Kidney (tissue), 13 donors: ENCODE measurements at regions not wholly inside any gene's neighbourhood (a gene's known extent, or its start where the extent isn't known, plus 50 kb on each side); places are given as distances from the start of the nearest gene placed in this dataset.

Experiments
- DNase-seq, 5 donors: peaks; one replicate each; pipeline ENCODE4 v3.0.0-alpha.2; 2013 to 2020
- FAIRE-seq: peaks from 2 replicates; lab custom pipeline; 2012; peaks lifted over from hg19 to GRCh38; lab: Jason Lieb, UNC
- H3K27ac ChIP-seq, 2 donors: one replicate each; pipeline ENCODE4 v1.7.0; 2013; ENCODE audit warnings: low read depth in 2 of 2, low read length in 2 of 2, inconsistent platforms in 1 of 2
- H3K27me3 ChIP-seq: one replicate; pipeline ENCODE4 v1.7.1; 2013; ENCODE audit warnings: low read length, inconsistent platforms; ENCODE audit not compliant: control insufficient read depth, insufficient read depth
- H3K36me3 ChIP-seq, 3 donors: one replicate each; pipeline versions ENCODE4 v1.7.0 to v1.7.1; 2013; ENCODE audit warnings: low read length in 3 of 3, control low read depth in 1 of 3, inconsistent platforms in 1 of 3; ENCODE audit not compliant: insufficient read depth in 3 of 3, control insufficient read depth in 2 of 3
- H3K4me1 ChIP-seq, 3 donors: one replicate each; pipeline versions ENCODE4 v1.7.0 to v1.7.1; 2013; ENCODE audit warnings: low read length in 3 of 3, inconsistent platforms in 1 of 3, low read depth in 1 of 3; ENCODE audit not compliant: control insufficient read depth in 2 of 3, insufficient read depth in 2 of 3
- H3K4me3 ChIP-seq, 3 donors: one replicate each; pipeline versions ENCODE4 v1.7.0 to v1.8.1; 2013; ENCODE audit warnings: low read length in 3 of 3, control low read depth in 1 of 3, inconsistent platforms in 1 of 3
- H3K9ac ChIP-seq, 3 donors: one replicate each; pipeline versions ENCODE4 v1.7.0 to v1.7.1; 2013; ENCODE audit warnings: low read length in 3 of 3, control low read depth in 1 of 3, inconsistent platforms in 1 of 3
- H3K9me3 ChIP-seq, 3 donors: one replicate each; pipeline versions ENCODE4 v1.7.0 to v1.7.1; 2013; ENCODE audit warnings: low read length in 3 of 3, control low read depth in 1 of 3, inconsistent platforms in 1 of 3; ENCODE audit not compliant: control insufficient read depth in 2 of 3, insufficient read depth in 1 of 3
- CTCF ChIP-seq: IDR thresholded peaks from 3 replicates; pipeline ENCODE4 v1.5.1; 2012; ENCODE audit warnings: mild to moderate bottlenecking, moderate library complexity, borderline replicate concordance; ENCODE audit not compliant: insufficient read depth; ENCODE audit errors: extremely low read depth
- intact Hi-C: fragments of 100-400 bp; cut with DNase I; formaldehyde crosslinking; loops from one replicate; pipeline ENCODE4 v1.11.1; 2022
- donor health status: control.
- donor health status: control.
- donor health status: control.
- donor health status: control.
- donor health status: control.
- donor health status: DM: yes; HTN: yes; CAD: no.
- donor health status: Normal renal cell carcinoma (clear cell type).

DNA sequence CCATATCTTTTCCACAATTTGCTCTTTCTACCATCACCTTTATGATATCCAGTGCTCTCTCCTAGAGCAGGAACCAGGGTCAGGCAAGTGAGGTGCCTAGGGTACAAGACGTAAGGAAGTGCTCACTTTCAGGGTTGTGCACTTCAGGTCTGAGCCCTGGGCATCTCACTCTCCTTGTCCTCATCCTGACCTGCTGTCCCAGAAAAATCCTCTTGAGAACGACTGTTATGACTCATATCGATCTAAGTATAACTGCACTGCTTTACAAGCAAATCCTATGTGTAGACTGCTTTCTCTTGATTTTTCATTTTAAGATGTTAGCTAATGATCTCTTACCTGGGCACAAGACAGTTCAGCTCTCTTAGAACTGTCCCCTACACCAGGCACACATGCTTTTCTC is 100.1 kb downstream of the TMEM100 start:
- FAIRE-seq: no peak
- H3K4me3 ChIP-seq: no peak overlapping the region
- TF ChIP-seq CTCF: no peak
- no peaks in the 10 kb centered on the region for H3K9me3 ChIP-seq
- no peak overlapping the region for H3K27ac ChIP-seq
- no peaks in the 10 kb centered on the region for H3K27me3 ChIP-seq
- intact Hi-C loops: no loop called here
- no peak for DNase-seq
- H3K4me1 ChIP-seq: no peaks in the 10 kb centered on the region
- H3K36me3 ChIP-seq: no peaks in the 10 kb centered on the region
- H3K9ac ChIP-seq: no peak overlapping the region

DNA sequence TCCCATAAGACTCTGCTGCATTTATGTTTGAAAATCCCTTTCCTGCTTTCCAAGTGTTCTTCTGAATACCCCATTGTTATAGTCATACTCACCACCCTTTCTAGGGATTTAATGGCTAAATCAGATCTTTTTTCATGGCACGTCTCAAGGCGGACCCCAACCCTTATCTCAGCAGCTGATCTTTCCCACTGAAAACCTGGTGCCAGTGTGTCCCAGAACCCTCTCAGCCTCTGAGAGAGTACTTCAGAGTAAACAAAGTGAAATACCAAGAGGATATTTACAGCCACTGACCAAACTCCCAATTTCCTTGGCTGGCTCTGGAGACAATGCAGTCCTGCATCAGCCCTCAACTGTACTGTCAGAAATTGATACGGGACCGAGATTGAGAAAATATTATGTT is 101.7 kb downstream of the TMEM100 start:
- intact Hi-C loops: no loop called here
- no peak for FAIRE-seq
- no peak for TF ChIP-seq CTCF
- H3K4me3 ChIP-seq: no peak overlapping the region
- no peaks in the 10 kb centered on the region for H3K27me3 ChIP-seq
- H3K4me1 ChIP-seq: no peaks in the 10 kb centered on the region
- no peak overlapping the region for H3K27ac ChIP-seq
- no peaks in the 10 kb centered on the region for H3K36me3 ChIP-seq
- DNase-seq: no peak
- no peaks in the 10 kb centered on the region for H3K9me3 ChIP-seq
- no peak overlapping the region for H3K9ac ChIP-seq

- no peak for TF ChIP-seq CTCF
- Histone ChIP-seq H3K4me1 (no peaks in the 10 kb centered on the region), H3K36me3 (no peaks in the 10 kb centered on the region), H3K4me3 (no peak overlapping the region), H3K9ac (no peak overlapping the region), H3K27me3 (no peaks in the 10 kb centered on the region), H3K27ac (no peak overlapping the region), H3K9me3 (no peaks in the 10 kb centered on the region)
- DNase-seq: no peak
- FAIRE-seq: no peak
- intact Hi-C loops: no loop called here
These were observed 102.6 kb downstream of the TMEM100 start for GRCh38 chr17:55620023-55620422.

DNA sequence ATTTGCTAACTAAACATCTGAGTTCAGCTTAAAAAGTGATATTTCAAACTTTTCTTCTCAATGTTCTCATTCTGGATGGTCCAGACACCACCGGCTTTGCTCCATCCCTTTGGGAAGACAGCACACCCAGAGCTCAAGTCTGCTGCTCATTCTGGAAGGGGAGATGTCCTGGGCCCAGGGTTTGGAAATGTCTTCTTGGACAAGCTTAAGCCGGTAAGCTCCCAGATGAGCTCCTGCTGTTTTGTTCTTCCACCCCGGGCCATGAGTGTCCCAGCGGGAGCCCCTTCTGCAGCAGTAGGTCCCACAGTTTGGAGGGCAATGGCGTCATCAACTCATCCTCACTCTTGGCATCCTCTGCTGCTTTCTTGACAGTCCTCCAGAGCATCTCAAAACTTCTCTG is 105.2 kb downstream of the TMEM100 start:
- no peak for FAIRE-seq
- no peak for TF ChIP-seq CTCF
- Histone ChIP-seq H3K9ac (no peak overlapping the region), H3K27me3 (no peaks in the 10 kb centered on the region), H3K4me1 (no peaks in the 10 kb centered on the region), H3K36me3 (no peaks in the 10 kb centered on the region), H3K9me3 (no peaks in the 10 kb centered on the region), H3K27ac (no peak overlapping the region), H3K4me3 (no peak overlapping the region)
- intact Hi-C loops: no loop called here
- no peak for DNase-seq
